GM21390 (cell line): ENCODE measurements at regions not wholly inside any gene's neighbourhood (a gene's known extent, or its start where the extent isn't known, plus 50 kb on each side); places are given as distances from the start of the nearest gene placed in this dataset.

Source experiments
- ATAC-seq: cut with Tn5 transposase; IDR thresholded peaks from one replicate; pipeline ENCODE4 v1.9.1; 2021; ENCODE audit not compliant: unreplicated experiment

DNA sequence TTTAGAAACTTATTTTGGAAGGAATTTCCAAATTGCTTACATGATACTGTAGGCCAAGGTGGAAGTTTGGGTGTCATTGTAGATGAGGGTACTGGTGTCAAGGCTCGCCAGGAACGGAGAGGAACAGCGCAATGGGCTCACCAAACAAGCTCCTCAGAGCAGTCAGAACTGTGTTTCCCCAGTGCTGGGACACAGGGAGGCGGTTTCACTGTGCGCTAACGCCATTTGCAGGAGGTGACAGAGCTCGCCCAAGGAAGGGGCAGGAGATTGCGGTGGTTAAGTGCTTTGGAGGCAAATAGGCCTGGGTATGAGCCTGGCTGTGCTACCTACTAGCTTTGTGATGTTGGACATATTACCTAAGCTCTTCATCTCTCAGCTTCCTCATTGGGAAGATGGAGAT is 57.3 kb downstream of the HHEX start:
- ATAC-seq, result no peak

DNA sequence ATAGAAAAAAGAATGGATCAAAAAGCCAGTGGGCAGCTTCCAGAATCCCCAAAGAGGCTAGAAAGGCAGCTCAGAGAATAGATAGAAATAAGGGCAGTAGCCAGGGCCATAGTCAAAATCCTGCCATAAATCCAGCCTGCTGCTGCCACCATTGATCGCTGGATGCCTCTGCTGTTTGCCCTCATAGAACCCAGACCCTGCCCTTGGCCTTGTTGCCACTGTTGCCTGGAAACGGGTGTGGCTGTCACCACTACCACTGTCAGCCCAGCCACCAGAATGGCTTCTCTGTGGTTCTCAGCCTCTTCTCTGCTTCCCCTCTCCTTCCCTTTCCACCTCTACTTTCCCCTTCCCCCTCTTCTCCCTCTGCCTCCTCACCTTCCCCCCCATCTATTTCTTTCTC is 57.8 kb downstream of the HHEX start:
- no peak for ATAC-seq

DNA sequence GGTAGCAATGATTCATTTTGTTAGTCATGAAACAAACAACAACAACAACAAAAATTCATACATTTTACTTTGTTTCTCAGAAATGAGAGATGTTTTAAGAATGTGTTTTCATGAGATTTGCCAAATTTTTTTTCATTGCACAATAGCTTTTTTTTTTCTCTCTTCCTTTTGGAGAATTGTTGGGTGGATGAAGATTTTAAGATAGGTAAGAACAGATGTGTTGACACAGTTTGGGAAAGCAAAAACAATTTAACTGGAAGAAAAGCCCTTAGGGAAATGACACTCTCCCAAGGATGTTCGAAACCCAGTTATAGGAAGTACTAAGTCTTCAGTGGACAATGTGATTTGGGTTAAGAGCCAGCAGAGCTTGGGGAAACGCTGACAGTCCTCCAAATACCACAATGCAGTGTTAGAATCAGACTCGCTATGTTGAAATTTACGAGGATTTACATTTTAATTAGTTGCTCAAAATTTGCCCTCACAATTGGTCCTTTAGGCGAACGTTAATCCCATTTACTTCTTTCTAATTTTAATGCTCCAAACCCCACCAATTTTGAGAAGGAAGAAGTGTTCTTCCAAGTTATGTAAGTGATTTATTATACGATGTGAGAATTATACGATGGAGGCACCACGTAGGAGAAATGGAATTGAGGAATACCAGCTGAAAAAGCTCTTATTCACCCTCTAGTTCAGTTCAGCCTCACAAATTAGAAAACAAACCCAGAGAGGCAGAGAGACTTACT is 61.2 kb downstream of the HHEX start:
- no peak for ATAC-seq

DNA sequence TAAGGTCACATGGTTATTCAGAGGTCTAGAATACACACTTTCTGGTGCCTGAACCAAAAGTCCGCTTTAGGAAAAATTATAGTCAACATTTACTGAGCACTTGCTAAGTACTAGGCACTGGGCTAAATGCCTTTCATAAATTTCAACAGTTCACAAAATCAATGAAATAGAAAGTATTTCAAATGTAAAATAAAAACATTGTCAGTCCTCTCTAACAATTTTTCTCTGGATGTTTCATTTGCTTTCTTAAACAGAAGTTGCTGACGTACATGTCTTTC is 61.7 kb downstream of the HHEX start:
- no peak for ATAC-seq

DNA sequence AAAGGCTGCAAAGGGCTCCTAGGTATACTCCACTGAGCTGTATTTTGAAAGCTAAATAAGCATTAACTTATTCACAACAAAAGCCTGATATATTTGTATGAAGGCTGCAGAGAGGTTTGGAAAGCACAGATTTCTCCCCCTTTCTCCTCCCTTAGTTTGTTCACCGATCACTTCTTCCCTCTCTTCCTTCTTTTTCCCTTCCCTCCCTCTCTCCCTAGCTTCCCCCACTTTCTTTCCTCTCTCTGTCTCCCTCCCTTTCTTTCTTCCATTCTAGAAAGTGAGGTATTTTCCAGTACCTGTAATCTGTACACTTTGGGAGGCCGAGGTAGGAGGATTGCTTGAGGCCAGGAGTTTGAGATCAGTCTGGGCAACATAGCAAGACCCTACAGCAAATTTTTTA is 62.1 kb downstream of the HHEX start:
- no peak for ATAC-seq

DNA sequence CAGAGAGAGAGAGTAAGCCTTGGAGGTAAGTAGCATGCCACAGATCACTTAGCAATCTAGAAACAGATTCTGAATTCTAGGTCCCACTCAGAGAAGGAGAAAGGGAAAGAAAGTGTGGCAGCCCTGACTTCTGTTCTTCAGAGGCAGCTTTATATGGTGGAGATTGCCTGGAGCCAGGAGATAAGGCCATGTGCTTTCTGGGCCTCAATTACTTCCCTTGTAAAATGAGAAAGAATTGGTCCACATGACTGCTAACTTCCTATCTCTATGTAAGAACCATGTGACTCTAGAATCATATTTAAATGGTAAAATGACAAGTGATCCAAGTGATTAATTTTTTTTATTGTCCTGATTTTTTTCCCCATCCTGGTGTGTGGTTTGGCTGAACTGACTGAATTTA is 64.1 kb downstream of the HHEX start:
- ATAC-seq, result no peak

DNA sequence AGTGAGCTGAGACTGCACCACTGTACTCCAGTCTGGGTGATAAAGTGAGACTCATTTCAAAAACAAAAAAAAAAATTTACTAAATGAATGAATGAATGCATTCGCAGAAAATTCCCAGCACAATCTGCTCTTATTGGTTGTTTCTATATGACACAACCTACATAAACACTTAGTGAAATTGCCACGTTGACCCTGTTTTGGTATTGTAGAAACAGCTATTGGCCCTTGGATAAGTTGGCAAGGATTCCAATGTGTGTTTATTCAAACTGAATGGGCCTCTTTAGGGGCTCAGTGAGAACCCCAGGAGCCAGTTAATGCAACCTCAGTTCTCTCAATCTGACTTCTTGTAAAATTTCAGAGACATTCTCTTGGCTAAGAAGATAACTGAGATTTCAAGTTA is 66.0 kb downstream of the HHEX start:
- ATAC-seq, result no peak

- peak; percentile 82 for ATAC-seq
These were observed 66.7 kb downstream of the HHEX start for GRCh38 chr10:92756201-92757065.

DNA sequence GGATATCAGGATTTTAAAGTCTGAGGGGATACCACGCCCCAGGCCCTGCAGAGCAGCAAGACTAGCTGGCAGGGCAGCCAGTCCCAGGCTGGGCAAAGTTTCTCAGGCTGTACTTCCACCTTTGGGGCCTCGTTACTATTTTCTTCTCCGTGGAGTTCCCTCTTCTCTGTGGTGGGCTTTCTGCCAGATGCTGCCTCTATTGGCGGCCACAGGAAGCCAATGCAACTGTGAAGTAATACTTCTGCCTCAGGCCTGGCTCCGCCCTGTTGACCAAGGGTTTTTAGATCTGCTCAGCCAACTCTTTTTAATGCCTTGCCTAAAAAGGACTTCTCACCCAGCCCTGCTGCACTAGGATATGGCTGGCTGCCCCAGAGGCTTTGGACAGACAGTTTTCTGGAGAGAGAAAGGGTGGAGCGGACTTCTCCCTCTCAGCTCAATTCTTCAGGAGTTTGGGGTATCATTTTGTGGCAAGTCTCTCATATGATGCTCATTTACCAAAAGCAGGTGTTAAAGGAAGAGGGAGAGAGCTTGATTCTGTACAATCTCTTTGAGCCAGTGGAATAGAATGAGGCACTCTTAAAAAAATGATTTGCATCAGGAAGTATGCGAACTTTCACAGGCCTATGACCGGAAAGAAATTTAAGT is 67.4 kb downstream of the HHEX start:
- ATAC-seq, result peak; percentile 68

DNA sequence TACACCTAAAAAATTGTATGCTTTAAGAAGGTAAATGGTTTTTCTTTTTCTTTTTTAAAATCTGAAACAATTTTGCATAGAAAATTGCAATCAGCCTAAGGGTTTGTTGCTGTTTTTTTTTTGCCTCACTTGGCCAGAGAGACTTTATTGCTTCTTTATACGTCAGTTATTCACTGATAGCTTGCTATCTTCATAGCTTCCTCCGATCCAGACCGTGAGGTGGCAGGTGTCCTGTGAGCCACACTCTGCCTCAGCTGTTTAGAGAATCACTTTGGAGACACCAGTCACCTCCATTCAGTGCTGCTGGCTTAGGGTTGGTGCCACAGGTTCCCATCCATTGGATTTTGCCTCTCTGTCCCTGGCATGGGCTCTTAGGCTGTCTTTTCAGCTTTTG is 68.0 kb downstream of the HHEX start:
- ATAC-seq, result no peak

- no peak for ATAC-seq
These were observed 68.8 kb downstream of the HHEX start for GRCh38 chr10:92758594-92758993.

- no peak for ATAC-seq
These were observed 70.9 kb downstream of the HHEX start for GRCh38 chr10:92760609-92761008.

- ATAC-seq, result no peak
These were observed 71.8 kb downstream of the HHEX start for GRCh38 chr10:92761571-92761970.

GRCh38 chr10:92763634-92764155 is 73.9 kb downstream of the HHEX start:
- ATAC-seq, result no peak

DNA sequence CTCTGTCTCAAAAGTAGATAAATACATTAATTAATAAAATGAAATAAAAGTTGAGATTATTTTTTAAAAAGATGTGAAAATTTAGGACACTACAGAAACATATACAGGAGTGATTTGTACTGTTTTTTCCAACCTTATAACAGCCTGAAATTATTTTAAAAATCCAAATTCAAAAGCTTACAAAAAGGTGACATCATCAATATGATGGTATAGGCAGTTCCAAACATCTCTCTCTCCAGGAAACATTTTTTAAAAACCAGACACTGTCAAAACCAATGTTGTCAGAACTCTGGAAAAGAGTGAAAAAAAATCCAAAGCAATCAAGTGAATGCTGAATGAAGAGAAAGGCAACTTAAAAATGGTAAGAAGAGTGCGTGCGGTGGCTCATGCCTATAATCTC is 76.7 kb downstream of the HHEX start:
- no peak for ATAC-seq

DNA sequence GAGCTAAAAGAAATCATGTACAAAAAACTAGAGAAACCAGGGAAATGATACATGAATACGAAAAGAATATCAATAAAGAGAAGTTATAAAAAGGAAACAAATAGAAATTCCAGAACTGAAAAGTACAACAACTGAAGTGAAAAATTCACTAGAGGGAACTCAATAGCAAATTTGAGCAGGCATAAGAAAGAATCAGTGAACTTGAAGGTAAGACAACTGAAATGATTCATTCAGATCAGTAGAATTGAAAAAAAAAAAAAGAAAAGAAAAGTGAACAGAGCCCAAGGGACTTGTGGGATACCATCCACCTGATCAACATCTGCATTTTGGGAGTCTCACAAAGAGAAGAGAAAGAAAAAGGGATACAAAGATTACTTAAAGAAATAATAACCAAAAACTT is 78.3 kb downstream of the HHEX start:
- no peak for ATAC-seq

GRCh38 chr10:92773776-92774175 is 74.5 kb upstream of the EXOC6 start:
- ATAC-seq, result no peak

- ATAC-seq, result no peak
These were observed 70.2 kb upstream of the EXOC6 start for GRCh38 chr10:92778091-92778490.

GRCh38 chr10:92785118-92785517 is 63.2 kb upstream of the EXOC6 start:
- no peak for ATAC-seq

DNA sequence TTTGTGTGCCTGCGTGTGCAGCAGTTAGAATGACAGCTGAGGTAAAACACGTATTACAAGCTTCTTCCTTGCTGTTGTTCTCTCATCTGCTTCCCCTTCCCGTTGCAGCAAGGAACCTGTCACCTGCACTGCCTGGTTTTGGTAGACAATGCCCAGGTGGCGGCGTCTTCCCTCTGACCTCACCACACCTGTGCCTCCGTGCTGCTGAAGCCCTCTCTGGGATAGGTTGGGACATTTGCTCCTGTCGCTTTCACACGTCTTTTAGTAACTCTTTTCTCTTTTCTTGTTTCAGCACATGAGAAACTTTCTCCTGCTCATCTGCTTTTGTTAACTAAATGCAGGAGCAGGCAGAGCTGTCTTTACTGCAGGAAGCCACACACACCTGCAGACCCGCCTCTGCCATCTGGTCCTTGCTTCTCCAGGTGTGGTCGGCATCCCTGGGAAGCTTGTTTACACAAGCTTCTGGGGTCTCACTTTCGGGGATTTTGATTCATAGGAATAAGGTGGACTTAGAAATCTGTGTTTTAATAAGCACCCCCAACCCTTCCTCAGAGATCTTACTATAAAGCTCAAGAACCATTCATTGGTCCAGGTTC is 60.7 kb upstream of the EXOC6 start:
- ATAC-seq, result no peak

GRCh38 chr10:92789067-92789466 is 59.3 kb upstream of the EXOC6 start:
- no peak for ATAC-seq

GRCh38 chr10:92789786-92790185 is 58.5 kb upstream of the EXOC6 start:
- no peak for ATAC-seq
